A549 (cell line): ENCODE measurements at regions not wholly inside any gene's neighbourhood (a gene's known extent, or its start where the extent isn't known, plus 50 kb on each side); places are given as distances from the start of the nearest gene placed in this dataset.

ENCODE experiments used
- ATAC-seq, 2 experiments: fragments of 200-7000 bp in 1 of 2; fragments of >200 bp in 1 of 2; cut with Nextera tagmentation in 1 of 2; cut with Tn5 transposase in 1 of 2; 3 replicates each; pipeline versions ENCODE4 v1.8.0 to v1.9.1; 2018 to 2020; ENCODE audit warnings: mild to moderate bottlenecking in 1 of 2, moderate library complexity in 1 of 2
- CTCF ChIA-PET: fragments of 300-600 bp; sonication (Branson Sonifier 250); formaldehyde crosslinking; extraction: SDS; loops from one replicate; lab custom pipeline; 2021; ENCODE audit warnings: antibody characterized with exemption, inconsistent platforms; lab: Yijun Ruan, JAX
- POLR2A ChIA-PET: fragments of 350-600 bp; formaldehyde crosslinking; extraction: SDS; loops from one replicate; lab custom pipeline; 2021; ENCODE audit warnings: antibody characterized with exemption, inconsistent platforms; lab: Yijun Ruan, JAX
- DNase-seq, 2 experiments: peaks; one replicate each; pipeline versions ENCODE4 v3.0.0 to v3.0.0-alpha.2; 2011 to 2016; ENCODE audit warnings: low read depth in 1 of 2, low spot score in 1 of 2
- FAIRE-seq: peaks from 2 replicates; lab custom pipeline; 2011; peaks lifted over from hg19 to GRCh38; lab: Jason Lieb, UNC
- H3K27ac ChIP-seq, 2 experiments: fragments of >200 bp; sonication (Bioruptor Twin); formaldehyde crosslinking; 3 replicates each; pipeline ENCODE4 v1.5.1; 2016 to 2017
- H3K4me1 ChIP-seq: fragments of >200 bp; sonication (Bioruptor Twin); formaldehyde crosslinking; 3 replicates; pipeline ENCODE4 v1.6.1; 2016
- H3K4me2 ChIP-seq: fragments of >200 bp; sonication (Bioruptor Twin); formaldehyde crosslinking; 3 replicates; pipeline ENCODE4 v1.6.1; 2016
- H3K4me3 ChIP-seq: fragments of >200 bp; sonication (Bioruptor Twin); formaldehyde crosslinking; 3 replicates; pipeline ENCODE4 v1.5.1; 2016
- H3K9me3 ChIP-seq: fragments of >200 bp; sonication (Bioruptor Twin); formaldehyde crosslinking; 3 replicates; pipeline ENCODE4 v1.6.1; 2016
- BCL3 ChIP-seq: fragments of >200 bp; sonication (Bioruptor Twin); formaldehyde crosslinking; IDR thresholded peaks from 3 replicates; pipeline ENCODE4 v1.6.1; 2016
- BHLHE40 ChIP-seq: IDR thresholded peaks from 2 replicates; pipeline ENCODE4 v1.6.1; 2012; ENCODE audit warnings: low read depth, low read length, inconsistent platforms
- CEBPB ChIP-seq, 2 experiments: fragments of >200 bp in 1 of 2; sonication (Bioruptor Twin) in 1 of 2; formaldehyde crosslinking in 1 of 2; IDR thresholded peaks; 2 replicates each; pipeline ENCODE4 v1.6.1; 2012 to 2016
- CHD4 ChIP-seq: fragments of 200-600 bp; sonication (generic); IDR thresholded peaks from 2 replicates; pipeline ENCODE4 v1.6.1; 2016; ENCODE audit warnings: antibody characterized with exemption, mild to moderate bottlenecking, borderline replicate concordance
- EHF ChIP-seq: fragments of 250-450 bp; sonication (Bioruptor Pico); IDR thresholded peaks from 2 replicates; pipeline ENCODE4 v1.5.0; 2020; ENCODE audit warnings: mild to moderate bottlenecking
- EHMT2 ChIP-seq: fragments of 200-600 bp; sonication (generic); IDR thresholded peaks from 2 replicates; pipeline ENCODE4 v1.6.1; 2016; ENCODE audit warnings: antibody characterized with exemption, low read depth, mild to moderate bottlenecking, moderate library complexity
- FOSL2 ChIP-seq, 2 experiments: fragments of 450-650 bp in 1 of 2; fragments of >200 bp in 1 of 2; sonication (Bioruptor Twin) in 1 of 2; formaldehyde crosslinking; IDR thresholded peaks; 2 replicates each; pipeline versions ENCODE4 v1.5.0 to v1.6.1; 2016 to 2020; ENCODE audit warnings: mild to moderate bottlenecking in 1 of 2, moderate library complexity in 1 of 2
- GATA3 ChIP-seq: IDR thresholded peaks from 2 replicates; pipeline ENCODE4 v1.6.1; 2012; ENCODE audit warnings: borderline replicate concordance
- HES2 ChIP-seq: fragments of >200 bp; sonication (Bioruptor Twin); formaldehyde crosslinking; IDR thresholded peaks from 2 replicates; pipeline ENCODE4 v1.6.1; 2016
- HEYL ChIP-seq: fragments of 250-450 bp; sonication (Bioruptor Pico); IDR thresholded peaks from 2 replicates; pipeline ENCODE4 v1.8.0; 2021; ENCODE audit warnings: mild to moderate bottlenecking, moderate library complexity
- HMGXB4 ChIP-seq: fragments of 250-450 bp; sonication (Bioruptor Pico); IDR thresholded peaks from 2 replicates; pipeline ENCODE4 v1.5.0; 2021; ENCODE audit warnings: mild to moderate bottlenecking, moderate library complexity, borderline replicate concordance
- HOXA7 ChIP-seq: fragments of 250-450 bp; sonication (Bioruptor Pico); IDR thresholded peaks from 2 replicates; pipeline ENCODE4 v1.5.0; 2020; ENCODE audit warnings: mild to moderate bottlenecking, moderate library complexity
- HOXB13 ChIP-seq: fragments of 250-450 bp; sonication (Bioruptor Pico); IDR thresholded peaks from 2 replicates; pipeline ENCODE4 v1.5.0; 2020; ENCODE audit warnings: low read depth, mild to moderate bottlenecking, moderate library complexity
- JUN ChIP-seq, 2 experiments: fragments of >200 bp; sonication (Bioruptor Twin); formaldehyde crosslinking; IDR thresholded peaks; 2 replicates in 1 of 2; 3 replicates in 1 of 2; pipeline ENCODE4 v1.6.1; 2016 to 2017
- KDM5A ChIP-seq: fragments of 200-600 bp; sonication (generic); IDR thresholded peaks from 2 replicates; pipeline ENCODE4 v1.6.1; 2016; ENCODE audit warnings: antibody characterized with exemption, mild to moderate bottlenecking
- MYC ChIP-seq: IDR thresholded peaks from 2 replicates; pipeline ENCODE4 v1.6.1; 2012; ENCODE audit warnings: mild to moderate bottlenecking, inconsistent platforms, low read length, improper control_type of control experiment, borderline replicate concordance
- NFE2L2 ChIP-seq: fragments of 150-350 bp; conservative IDR thresholded peaks from 2 replicates; pipeline ENCODE4 v1.6.1; 2014; ENCODE audit warnings: low read length
- NPAS2 ChIP-seq: fragments of 250-450 bp; sonication (Bioruptor Pico); IDR thresholded peaks from 2 replicates; pipeline ENCODE4 v1.8.0; 2022; ENCODE audit warnings: mild to moderate bottlenecking, moderate library complexity, borderline replicate concordance
- PBX3 ChIP-seq: IDR thresholded peaks from 2 replicates; pipeline ENCODE4 v1.6.1; 2012
- PHF8 ChIP-seq: fragments of 200-600 bp; sonication (generic); IDR thresholded peaks from 2 replicates; pipeline ENCODE4 v1.6.1; 2016; ENCODE audit warnings: low read depth, mild to moderate bottlenecking, antibody characterized with exemption, moderate library complexity, borderline replicate concordance
- POLR2A ChIP-seq: IDR thresholded peaks from 2 replicates; pipeline ENCODE4 v1.6.1; 2012; ENCODE audit warnings: mild to moderate bottlenecking, low read length
- RAD21 ChIP-seq, 2 experiments: fragments of >200 bp in 1 of 2; sonication (Bioruptor Twin) in 1 of 2; formaldehyde crosslinking in 1 of 2; IDR thresholded peaks in 1 of 2; conservative IDR thresholded peaks in 1 of 2; 2 replicates in 1 of 2; 3 replicates in 1 of 2; pipeline ENCODE4 v1.6.1; 2012 to 2018; ENCODE audit warnings: inconsistent platforms in 1 of 2
- RARB ChIP-seq: fragments of 250-450 bp; sonication (Bioruptor Pico); IDR thresholded peaks from 2 replicates; pipeline ENCODE4 v1.8.0; 2021; ENCODE audit warnings: mild to moderate bottlenecking, moderate library complexity
- RCOR1 ChIP-seq: fragments of 150-350 bp; IDR thresholded peaks from 2 replicates; pipeline ENCODE4 v1.6.1; 2014; ENCODE audit warnings: antibody characterized with exemption, low read length, low read depth
- RFX5 ChIP-seq: fragments of 450-650 bp; IDR thresholded peaks from 2 replicates; pipeline ENCODE4 v1.7.1; 2014; ENCODE audit warnings: antibody characterized with exemption, mild to moderate bottlenecking, moderate library complexity
- SMC3 ChIP-seq: fragments of >200 bp; sonication (Bioruptor Twin); formaldehyde crosslinking; IDR thresholded peaks from 3 replicates; pipeline ENCODE4 v1.6.1; 2018; ENCODE audit warnings: inconsistent platforms
- ZC3H11A ChIP-seq: fragments of 450-650 bp; IDR thresholded peaks from 2 replicates; pipeline ENCODE4 v1.6.1; 2014; ENCODE audit warnings: antibody characterized with exemption, mild to moderate bottlenecking
- ZFP36 ChIP-seq: fragments of 450-650 bp; IDR thresholded peaks from 2 replicates; pipeline ENCODE4 v1.6.1; 2014; ENCODE audit warnings: borderline replicate concordance; ENCODE audit not compliant: partially characterized antibody
- ZNF302 ChIP-seq: fragments of 250-450 bp; sonication (Bioruptor Pico); IDR thresholded peaks from 2 replicates; pipeline ENCODE4 v1.9.0; 2021; ENCODE audit warnings: inconsistent platforms, mild to moderate bottlenecking, moderate library complexity
- ZSCAN20 ChIP-seq: fragments of 250-450 bp; sonication (Bioruptor Pico); IDR thresholded peaks from 2 replicates; pipeline ENCODE4 v1.8.0; 2022; ENCODE audit warnings: mild to moderate bottlenecking, moderate library complexity
- WGBS: methylation state at CpG from one replicate; pipeline ENCODE4 v1.1.6; 2017; ENCODE audit errors: missing lambda C conversion rate; 5-methylcytosine and 5-hydroxymethylcytosine counted together

- no peak for TF ChIP-seq EHF (CRISPR knock-in tag)
- TF ChIP-seq CHD4, result no peak
- no peak for TF ChIP-seq HMGXB4 (CRISPR knock-in tag)
- TF ChIP-seq GATA3, result no peak
- TF ChIP-seq HOXA7, result no peak
- no peak for TF ChIP-seq ZFP36
- TF ChIP-seq ZSCAN20 (CRISPR knock-in tag), result no peak
These were observed 157.8 kb downstream of the SLCO4C1 start (continued) for GRCh38 chr5:102138243-102138653.

GRCh38 chr5:102130890-102131289 lies 165.2 kb downstream of the SLCO4C1 start:
- ATAC-seq (no peak), DNase-seq (no peak), FAIRE-seq (no peak)
- POLR2A ChIA-PET, result no interaction called here
- WGBS, result 76% methylated on average over 3 of the region's 3 CpGs
- H3K4me3 ChIP-seq, result no peak overlapping the region
- H3K4me1 ChIP-seq, result no peaks in the 10 kb centered on the region
- no peak for TF ChIP-seq ZNF302 (CRISPR knock-in tag)
- no peak for TF ChIP-seq MYC
- no peak for TF ChIP-seq HEYL
- no peak for TF ChIP-seq RFX5
- no peak for TF ChIP-seq RAD21 (conservative IDR thresholded peaks at IDR 0.05 in 1 of 2, IDR thresholded peaks at IDR 0.05 in 1 of 2)
- no peak for TF ChIP-seq HES2
- TF ChIP-seq HOXB13 (CRISPR knock-in tag), result no peak
- no peak for TF ChIP-seq CHD4
- no peak for TF ChIP-seq BHLHE40
- TF ChIP-seq PBX3, result no peak
- no peak for TF ChIP-seq BCL3
- no peak for TF ChIP-seq NFE2L2
- H3K9me3 ChIP-seq, result no peaks in the 10 kb centered on the region
- no peak overlapping the region for H3K4me2 ChIP-seq
- H3K27ac ChIP-seq, result no peak overlapping the region
- CTCF ChIA-PET, result no interaction called here

- Histone ChIP-seq H3K9me3 (no peaks in the 10 kb centered on the region), H3K4me2 (no peak overlapping the region), H3K4me1 (no peaks in the 10 kb centered on the region), H3K27ac (no peak overlapping the region)
- POLR2A ChIA-PET, result no interaction called here
- FAIRE-seq (no peak), DNase-seq (no peak), ATAC-seq (no peak)
- 34% methylated on average over 5 of the region's 5 CpGs for WGBS
- TF ChIP-seq ZC3H11A (no peak), BCL3 (no peak), RCOR1 (no peak), ZSCAN20 (CRISPR knock-in tag) (no peak), MYC (no peak), PHF8 (no peak), NPAS2 (no peak), EHMT2 (no peak), HOXA7 (no peak), KDM5A (no peak), SMC3 (no peak), POLR2A (no peak), EHF (CRISPR knock-in tag) (no peak), RARB (CRISPR knock-in tag) (no peak), HES2 (no peak), CHD4 (no peak), CEBPB (IDR thresholded peaks at IDR 0.05) (no peak), FOSL2 (IDR thresholded peaks at IDR 0.05) (no peak), FOSL2 (CRISPR knock-in tag; IDR thresholded peaks at IDR 0.05) (no peak), JUN (IDR thresholded peaks at IDR 0.05) (no peak), GATA3 (no peak)
- TF ChIP-seq, all 56 proteins: peak for 0
- H3K4me3 ChIP-seq, result no peak overlapping the region
- CTCF ChIA-PET, result no interaction called here
These were observed 165.7 kb downstream of the SLCO4C1 start for GRCh38 chr5:102130386-102130785.
